Dermis blood vessel endothelial cell (primary cell): ENCODE measurements at regions not wholly inside any gene's neighbourhood (a gene's known extent, or its start where the extent isn't known, plus 50 kb on each side); places are given as distances from the start of the nearest gene placed in this dataset.

Source experiments
- DNase-seq: peaks from one replicate; pipeline ENCODE4 v3.0.0; 2010

GRCh38 chr2:30341500-30342267 is 105.4 kb upstream of the LCLAT1 start:
- no peak for DNase-seq

GRCh38 chr2:30346471-30347169 is 100.4 kb upstream of the LCLAT1 start:
- peak; percentile 52 for DNase-seq

- DNase-seq, result no peak
Observed at GRCh38 chr2:30348825-30349224, 98.2 kb upstream of the LCLAT1 start.

GRCh38 chr2:30349691-30350090 is 97.4 kb upstream of the LCLAT1 start:
- DNase-seq, result no peak

GRCh38 chr2:30351116-30351515 is 95.9 kb upstream of the LCLAT1 start:
- DNase-seq, result peak; percentile 75

GRCh38 chr2:30351949-30352348 is 95.1 kb upstream of the LCLAT1 start:
- DNase-seq, result no peak

- no peak for DNase-seq
Observed at GRCh38 chr2:30354150-30354549, 92.9 kb upstream of the LCLAT1 start.

GRCh38 chr2:30354621-30355020 is 92.4 kb upstream of the LCLAT1 start:
- no peak for DNase-seq

- no peak for DNase-seq
Observed at GRCh38 chr2:30355306-30355705, 91.7 kb upstream of the LCLAT1 start.

GRCh38 chr2:30356071-30356470 is 91.0 kb upstream of the LCLAT1 start:
- no peak for DNase-seq

GRCh38 chr2:30356776-30357175 is 90.3 kb upstream of the LCLAT1 start:
- DNase-seq, result no peak

GRCh38 chr2:30358351-30358750 is 88.7 kb upstream of the LCLAT1 start:
- DNase-seq, result no peak

- no peak for DNase-seq
Observed at GRCh38 chr2:30358842-30359241, 88.2 kb upstream of the LCLAT1 start.

- no peak for DNase-seq
Observed at GRCh38 chr2:30359644-30360167, 87.3 kb upstream of the LCLAT1 start.

GRCh38 chr2:30361751-30362394 is 85.2 kb upstream of the LCLAT1 start:
- peak; percentile 16 for DNase-seq

- no peak for DNase-seq
Observed at GRCh38 chr2:30362468-30363081, 84.5 kb upstream of the LCLAT1 start.

- no peak for DNase-seq
Observed at GRCh38 chr2:30363406-30363805, 83.6 kb upstream of the LCLAT1 start.

GRCh38 chr2:30365201-30365600 is 81.8 kb upstream of the LCLAT1 start:
- no peak for DNase-seq

GRCh38 chr2:30366199-30366691 is 80.8 kb upstream of the LCLAT1 start:
- peak; percentile 34 for DNase-seq

- no peak for DNase-seq
Observed at GRCh38 chr2:30367232-30368070, 79.6 kb upstream of the LCLAT1 start.

- DNase-seq, result no peak
Observed at GRCh38 chr2:30368258-30368657, 78.8 kb upstream of the LCLAT1 start.
